ENCODE measurements at regions not wholly inside any gene's neighbourhood (a gene's known extent, or its start where the extent isn't known, plus 50 kb on each side); places are given as distances from the start of the nearest gene placed in this dataset.

DNA sequence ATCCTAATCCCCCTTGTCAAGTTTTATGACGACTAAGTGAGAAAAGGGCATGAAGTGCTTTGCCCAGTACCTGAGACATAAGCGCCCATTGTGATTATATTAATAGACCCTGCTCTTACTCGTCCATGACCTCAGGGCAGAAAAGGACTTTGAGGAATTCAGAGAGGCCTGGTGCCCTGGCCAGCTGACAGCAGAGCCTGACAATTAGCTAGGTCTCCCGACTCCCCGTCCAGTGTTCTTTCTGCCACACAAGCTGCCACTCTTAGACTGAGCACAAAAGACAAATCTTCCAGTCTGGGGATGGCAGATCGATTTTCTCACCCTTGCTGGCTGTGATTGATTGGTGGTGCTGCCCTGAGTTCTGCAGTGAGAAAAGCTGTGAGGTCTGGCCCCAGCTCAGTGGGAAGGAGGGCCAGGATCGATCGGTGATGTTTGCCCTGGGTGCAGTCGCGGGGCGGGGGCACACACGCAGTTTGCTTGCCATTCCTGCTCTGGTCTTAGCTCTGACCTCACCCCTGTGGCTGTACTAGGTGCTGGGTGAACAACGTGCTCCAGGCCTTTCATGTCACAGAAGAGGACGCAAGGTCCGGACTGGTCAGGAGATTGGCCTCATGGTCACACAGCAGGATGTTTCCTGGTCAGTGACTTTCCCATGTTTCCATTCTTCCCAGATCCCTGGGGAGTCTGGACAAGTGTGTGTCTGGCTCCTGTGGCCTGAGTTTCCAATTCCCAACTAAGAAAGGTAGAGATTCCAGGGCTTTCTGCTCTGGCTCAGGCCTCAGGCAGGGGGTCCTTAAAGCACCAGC is 67.4 kb upstream of the TLE3 start:
- WGBS, 2 experiments (ENCODE audit: extremely low coverage in 1 of 2, insufficient coverage in 1 of 2, insufficient read length in 1 of 2, insufficient replicate concordance in 2 of 2, low coverage in 1 of 2, low lambda C conversion rate in 2 of 2, missing lambda C conversion rate in 1 of 2): 80% methylated on average over 12 of the region's 15 CpGs; no CpG with 5 or more reads in 1 of the 2 experiments
- Histone ChIP-seq H3K9me3 (ENCODE audit: insufficient read depth in 2 of 2, low read depth in 1 of 2, low read length in 1 of 2) (no peaks in the 10 kb centered on the region), H3K56ac (replicated peaks; ENCODE audit: insufficient read length, low read depth, low read length) (no peak overlapping the region), H2BK20ac (ENCODE audit: low read length) (no peak overlapping the region), H3K18ac (ENCODE audit: extremely low read depth, low read length) (no peak overlapping the region; the same call in 1 of the 2 replicates), H2BK15ac (ENCODE audit: low read length) (no peak overlapping the region), H4K5ac (ENCODE audit: insufficient read length, low read depth, low read length) (no peak overlapping the region), H2AFZ (ENCODE audit: low read length) (peak overlapping the region; percentile 36; the same call in 1 of the 2 replicates), H2BK120ac (replicated peaks; ENCODE audit: low read depth, low read length) (no peak overlapping the region), H3K9ac (replicated peaks in 1 of 4; ENCODE audit: extremely low read depth in 1 of 4, low read depth in 3 of 4, low read length in 3 of 4) (no peak overlapping the region), H3K14ac (ENCODE audit: insufficient read length) (no peak overlapping the region), H3K79me1 (ENCODE audit: low read depth, low read length) (no peaks in the 10 kb centered on the region), H3K23ac (ENCODE audit: insufficient read length) (no peak overlapping the region), H4K20me1 (replicated peaks in 1 of 2; ENCODE audit: control insufficient read depth in 1 of 2, insufficient read depth in 2 of 2, low read length in 2 of 2) (no peaks in the 10 kb centered on the region), H4K91ac (replicated peaks; ENCODE audit: insufficient read length, low read length) (no peak overlapping the region), H3K79me2 (ENCODE audit: control insufficient read depth in 1 of 2, insufficient read depth in 2 of 2, low read length in 2 of 2) (no peaks in the 10 kb centered on the region), H2BK12ac (ENCODE audit: low read depth, low read length) (no peak overlapping the region), H4K8ac (ENCODE audit: extremely low read depth, insufficient read depth, low read length) (no peak overlapping the region), H3K4ac (replicated peaks; ENCODE audit: insufficient read length, low read depth, low read length) (no peak overlapping the region), H3K4me2 (ENCODE audit: insufficient read depth in 1 of 2, low read depth in 2 of 2, low read length in 2 of 2) (peak overlapping the region in 1 of 2 experiments; percentile 11; a peak in 1 of 4 replicates), H2AK5ac (ENCODE audit: low read depth, low read length) (no peak overlapping the region), H3K27ac (ENCODE audit: low read depth, low read length) (no peak overlapping the region), H3K4me3 (ENCODE audit: extremely low read depth in 1 of 4, insufficient read depth in 2 of 4, low read depth in 3 of 4, low read length in 4 of 4) (no peak overlapping the region), H3K23me2 (ENCODE audit: low read depth, low read length) (no peaks in the 10 kb centered on the region; the same call in 1 of the 2 replicates), H3K36me3 (ENCODE audit: control insufficient read depth in 2 of 4, insufficient read depth in 4 of 4, low read length in 3 of 4) (no peaks in the 10 kb centered on the region), H3K27me3 (replicated peaks in 1 of 4; ENCODE audit: control insufficient read depth in 3 of 4, extremely low read depth in 1 of 4, insufficient read depth in 3 of 4, low read length in 3 of 4) (no peaks in the 10 kb centered on the region), H2BK5ac (ENCODE audit: low read depth, low read length) (no peak overlapping the region), H3K4me1 (replicated peaks in 1 of 4; ENCODE audit: control insufficient read depth in 3 of 4, insufficient read depth in 4 of 4, low read length in 3 of 4) (peaks cover 3 to 6% (median 4%) of the 10 kb centered on the region in 4 experiments)
- ChIA-PET CTCF (ENCODE audit: partially characterized antibody) (interaction anchor here (1.2 kb wide), 1 partner anchor 20 kb away, joined by 3 read pairs; no protein-coding TSS in a partner anchor), POLR2A (ENCODE audit: partially characterized antibody) (interaction anchor here (0.7 to 0.8 kb wide), 3 partner anchors 17 to 70 kb away, joined by 3 read pairs; no protein-coding TSS in a partner anchor)
- DNase-seq (ENCODE audit: low read depth in 1 of 2, low spot score in 2 of 2): no peak
- FAIRE-seq: no peak
- TF ChIP-seq SAP30 (IDR thresholded peaks at IDR 0.05; ENCODE audit: insufficient read depth, insufficient replicate concordance, low read length) (no peak), SP4 (IDR thresholded peaks at IDR 0.05; ENCODE audit: low read length) (no peak), SIRT6 (IDR thresholded peaks at IDR 0.05; ENCODE audit: low read length) (no peak), TEAD4 (IDR thresholded peaks at IDR 0.05; ENCODE audit: low read depth, low read length) (no peak)

All from H1 (cell line).